D721Med (cell line): ENCODE measurements at regions not wholly inside any gene's neighbourhood (a gene's known extent, or its start where the extent isn't known, plus 50 kb on each side); places are given as distances from the start of the nearest gene placed in this dataset.

Experiments used
- DNase-seq: peaks from one replicate; pipeline ENCODE4 v3.0.0; 2011; ENCODE audit warnings: low spot score; ENCODE audit not compliant: insufficient read length
- FAIRE-seq: peaks from 2 replicates; lab custom pipeline; 2011; peaks lifted over from hg19 to GRCh38; lab: Jason Lieb, UNC
- TF ChIP-seq, protein P1 (sequence below): IDR thresholded peaks from 2 replicates; pipeline ENCODE4 v1.5.1; 2012; ENCODE audit warnings: mild to moderate bottlenecking, control low read depth; ENCODE audit not compliant: insufficient read depth; ENCODE audit errors: missing control alignments

DNA sequence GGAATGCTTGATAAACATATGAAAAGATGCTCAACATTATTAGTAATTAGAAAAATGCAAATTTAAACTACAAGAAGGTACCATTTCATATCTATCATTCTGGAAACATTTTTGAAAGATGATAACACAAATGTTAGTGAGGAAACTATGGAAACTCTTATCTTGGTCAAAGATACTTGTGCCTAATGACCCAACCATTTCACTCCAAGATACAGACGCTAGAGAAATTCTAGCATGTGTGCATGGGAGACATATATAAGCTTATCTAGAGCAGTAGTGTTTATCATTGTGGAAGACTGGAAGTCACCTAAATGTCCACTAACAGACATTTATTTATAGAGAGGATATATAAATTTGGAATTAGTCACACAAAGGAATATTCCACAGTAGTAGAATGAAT, 143.1 kb upstream of the HMGA2 start:
- FAIRE-seq = no peak

DNA sequence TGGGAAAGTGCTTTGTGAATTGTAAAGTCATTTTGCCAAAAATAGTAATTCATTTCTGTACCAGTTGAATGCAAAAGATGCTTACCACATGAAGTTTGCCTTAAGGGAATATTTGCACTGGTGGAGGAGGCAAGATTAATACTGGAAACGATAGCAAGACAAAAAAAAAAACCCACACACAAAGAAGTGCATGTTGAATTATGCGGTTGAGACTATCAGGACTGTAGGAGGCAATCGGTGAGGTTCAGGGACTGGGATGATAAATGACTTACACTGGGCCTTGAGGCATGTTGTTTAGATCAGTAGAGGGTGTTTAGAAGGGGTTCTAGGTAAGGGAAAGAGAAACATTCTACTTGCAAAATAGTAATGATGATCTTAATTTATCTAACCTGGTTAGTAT, 142.2 kb upstream of the HMGA2 start:
- FAIRE-seq = no peak
- TF ChIP-seq, protein P1, sequence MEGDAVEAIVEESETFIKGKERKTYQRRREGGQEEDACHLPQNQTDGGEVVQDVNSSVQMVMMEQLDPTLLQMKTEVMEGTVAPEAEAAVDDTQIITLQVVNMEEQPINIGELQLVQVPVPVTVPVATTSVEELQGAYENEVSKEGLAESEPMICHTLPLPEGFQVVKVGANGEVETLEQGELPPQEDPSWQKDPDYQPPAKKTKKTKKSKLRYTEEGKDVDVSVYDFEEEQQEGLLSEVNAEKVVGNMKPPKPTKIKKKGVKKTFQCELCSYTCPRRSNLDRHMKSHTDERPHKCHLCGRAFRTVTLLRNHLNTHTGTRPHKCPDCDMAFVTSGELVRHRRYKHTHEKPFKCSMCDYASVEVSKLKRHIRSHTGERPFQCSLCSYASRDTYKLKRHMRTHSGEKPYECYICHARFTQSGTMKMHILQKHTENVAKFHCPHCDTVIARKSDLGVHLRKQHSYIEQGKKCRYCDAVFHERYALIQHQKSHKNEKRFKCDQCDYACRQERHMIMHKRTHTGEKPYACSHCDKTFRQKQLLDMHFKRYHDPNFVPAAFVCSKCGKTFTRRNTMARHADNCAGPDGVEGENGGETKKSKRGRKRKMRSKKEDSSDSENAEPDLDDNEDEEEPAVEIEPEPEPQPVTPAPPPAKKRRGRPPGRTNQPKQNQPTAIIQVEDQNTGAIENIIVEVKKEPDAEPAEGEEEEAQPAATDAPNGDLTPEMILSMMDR = no peak
- DNase-seq = no peak

More for the DNA sequence above, 143.1 kb upstream of the HMGA2 start:
- TF ChIP-seq, protein P1 = no peak
- DNase-seq = no peak

DNA sequence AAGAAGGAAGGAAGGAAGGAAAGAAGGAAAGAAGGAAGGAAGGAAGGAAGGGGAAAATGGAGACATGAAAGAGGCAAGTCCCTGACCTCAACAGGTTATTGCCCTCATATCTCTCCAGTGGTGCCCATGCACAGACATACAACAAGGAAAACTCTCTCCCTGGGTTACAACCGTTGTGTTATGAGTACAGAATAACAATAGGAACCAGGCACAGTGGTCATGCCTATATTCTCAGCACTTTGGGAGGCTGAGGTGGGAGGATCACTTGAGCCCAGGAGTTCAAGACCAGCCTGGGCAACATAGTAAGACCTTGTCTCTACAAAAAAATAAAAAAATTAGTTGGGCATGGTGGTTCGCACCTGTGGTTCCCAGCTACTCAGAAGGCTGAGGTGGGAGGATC, 139.4 kb upstream of the HMGA2 start:
- FAIRE-seq (no peak), DNase-seq (no peak)
- TF ChIP-seq, protein P1 = no peak

DNA sequence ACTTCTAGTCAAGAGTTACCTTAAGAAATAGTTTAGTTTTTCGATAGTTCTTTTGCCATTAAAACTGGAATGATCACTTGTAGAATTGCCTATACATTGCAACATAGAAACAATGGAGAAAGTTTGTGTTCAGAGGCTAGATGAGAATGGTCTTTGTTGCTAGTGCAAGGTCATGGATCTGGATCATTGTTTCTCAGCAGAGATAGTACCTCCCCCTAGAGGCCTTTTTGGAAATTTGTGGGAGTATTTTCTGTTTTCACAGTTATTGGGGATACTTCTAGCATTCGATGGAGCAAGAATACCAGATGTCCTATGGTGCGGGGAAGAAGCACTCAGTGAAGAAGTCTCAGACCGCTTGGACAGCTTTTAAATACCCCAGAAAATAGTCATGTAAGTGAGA, 138.8 kb upstream of the HMGA2 start:
- DNase-seq (no peak), FAIRE-seq (peak; percentile 11)
- TF ChIP-seq, protein P1 = peak; percentile 46

DNA sequence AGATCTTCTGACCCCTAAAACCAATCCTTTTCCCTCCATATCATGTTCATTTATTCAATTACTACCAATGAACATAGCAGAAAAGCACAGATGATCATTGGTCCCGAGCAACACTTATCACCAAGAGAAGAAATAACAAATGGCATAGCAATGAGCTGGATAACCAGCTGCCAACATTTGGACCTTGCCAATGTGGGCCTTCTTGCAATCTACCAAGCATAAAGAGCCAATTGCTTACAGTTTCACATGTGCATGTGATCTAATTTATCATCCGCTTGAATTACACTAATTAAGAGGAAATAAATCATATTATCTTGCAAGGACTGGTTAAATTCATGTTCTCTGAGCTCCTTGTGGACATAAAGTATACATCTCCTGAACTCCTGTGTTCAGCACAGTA, 134.8 kb upstream of the HMGA2 start:
- FAIRE-seq = no peak
- TF ChIP-seq, protein P1 = no peak
- DNase-seq = no peak

DNA sequence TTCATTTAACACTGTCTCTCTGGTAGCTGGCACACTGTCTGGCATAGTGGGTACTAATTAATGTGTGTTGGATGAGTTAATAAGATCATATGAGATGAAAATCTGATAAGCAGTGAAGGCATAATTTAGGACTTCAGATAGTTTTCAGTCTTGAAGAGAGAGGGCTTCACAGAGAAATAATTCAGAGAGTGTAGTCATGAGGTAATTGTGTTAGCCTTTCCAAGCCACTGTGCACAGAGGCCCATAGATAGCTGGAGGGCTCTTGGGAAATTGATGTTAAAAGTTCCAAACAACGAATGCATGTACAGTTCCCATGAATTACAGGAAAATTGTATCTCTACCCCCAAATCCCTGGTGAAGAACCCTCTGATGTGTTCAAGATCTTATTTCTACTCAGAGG, 133.8 kb upstream of the HMGA2 start:
- DNase-seq = no peak
- TF ChIP-seq, protein P1 = no peak
- FAIRE-seq = no peak

DNA sequence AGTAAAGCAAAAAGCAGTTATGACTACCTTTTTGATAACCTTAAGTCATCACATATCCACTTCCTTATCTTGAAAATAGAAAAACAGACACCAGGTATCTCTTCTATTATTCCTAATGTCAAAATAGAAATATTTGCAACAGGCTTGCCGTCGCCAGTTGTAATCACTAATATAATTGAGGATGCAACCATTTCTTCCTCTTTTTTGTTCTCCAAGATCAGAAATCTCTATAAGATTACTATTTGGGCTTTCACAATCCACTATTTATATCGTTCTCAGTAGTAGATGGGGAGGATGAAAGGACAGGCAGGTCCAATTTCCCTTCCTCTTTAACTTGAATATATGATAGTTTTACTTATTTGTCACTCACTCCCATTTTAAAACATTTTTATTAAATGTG, 130.2 kb upstream of the HMGA2 start:
- DNase-seq (no peak), FAIRE-seq (no peak)
- TF ChIP-seq, protein P1 = no peak
